Hematopoietic multipotent progenitor cell treated with erythropoietin and hydrocortisone succinate and interleukin-3 and kit ligand, for 17 days (in vitro differentiated cells): ENCODE measurements at regions not wholly inside any gene's neighbourhood (a gene's known extent, or its start where the extent isn't known, plus 50 kb on each side); places are given as distances from the start of the nearest gene placed in this dataset.

Experiments
- DNase-seq: peaks from one replicate; pipeline ENCODE4 v3.0.0-alpha.2; 2015; ENCODE audit warnings: low spot score

GRCh38 chr4:1476140-1476513 is 69.9 kb upstream of the NKX1-1 start:
- no peak for DNase-seq

- DNase-seq = no peak
These were observed 69.3 kb upstream of the NKX1-1 start for GRCh38 chr4:1475277-1476139.

GRCh38 chr4:1474126-1475090 is 68.2 kb upstream of the NKX1-1 start:
- DNase-seq = no peak

GRCh38 chr4:1473718-1474117 is 67.5 kb upstream of the NKX1-1 start:
- no peak for DNase-seq

- no peak for DNase-seq
These were observed 66.8 kb upstream of the NKX1-1 start for GRCh38 chr4:1472911-1473518.

- no peak for DNase-seq
These were observed 66.0 kb upstream of the NKX1-1 start for GRCh38 chr4:1472148-1472797.

- DNase-seq = no peak
These were observed 65.4 kb upstream of the NKX1-1 start for GRCh38 chr4:1471443-1472147.

- no peak for DNase-seq
These were observed 64.7 kb upstream of the NKX1-1 start for GRCh38 chr4:1470816-1471442.

GRCh38 chr4:1470393-1470670 is 64.1 kb upstream of the NKX1-1 start:
- no peak for DNase-seq

- DNase-seq = no peak
These were observed 63.6 kb upstream of the NKX1-1 start for GRCh38 chr4:1469607-1470392.

GRCh38 chr4:1469043-1469442 is 62.8 kb upstream of the NKX1-1 start:
- DNase-seq = no peak

GRCh38 chr4:1467581-1468458 is 61.6 kb upstream of the NKX1-1 start:
- DNase-seq = no peak

- DNase-seq = no peak
These were observed 60.6 kb upstream of the NKX1-1 start for GRCh38 chr4:1466863-1467165.

GRCh38 chr4:1466034-1466862 is 60.0 kb upstream of the NKX1-1 start:
- DNase-seq = no peak

GRCh38 chr4:1465173-1466033 is 59.2 kb upstream of the NKX1-1 start:
- no peak for DNase-seq

- DNase-seq = no peak
These were observed 58.4 kb upstream of the NKX1-1 start for GRCh38 chr4:1464581-1465171.

- DNase-seq = no peak
These were observed 57.8 kb upstream of the NKX1-1 start for GRCh38 chr4:1463927-1464540.
